Panc1 (cell line): ENCODE measurements at regions not wholly inside any gene's neighbourhood (a gene's known extent, or its start where the extent isn't known, plus 50 kb on each side); places are given as distances from the start of the nearest gene placed in this dataset.

Experiments
- ATAC-seq: fragments of 200-7000 bp; cut with Tn5 transposase; 2 replicates; pipeline ENCODE4 v1.9.1; 2020; ENCODE audit warnings: mild to moderate bottlenecking, moderate library complexity
- BruUV-seq: library from RNA; stranded (reverse); fragments of 400-500 nt; replicated peaks from 2 replicates; lab custom pipeline; 2021; lab: Mats Ljungman, UMichigan
- CTCF ChIA-PET: fragments of 300-600 bp; sonication (Branson Sonifier 250); formaldehyde crosslinking; loops from one replicate; lab custom pipeline; 2022; ENCODE audit warnings: antibody characterized with exemption; lab: Charles Lee
- POLR2A ChIA-PET: fragments of 300-600 bp; sonication (Branson Sonifier 250); formaldehyde crosslinking; loops from one replicate; lab custom pipeline; 2022; ENCODE audit warnings: antibody characterized with exemption; lab: Charles Lee
- DNase-seq: peaks from one replicate; pipeline ENCODE4 v3.0.0-alpha.2; 2010; ENCODE audit warnings: low read depth, low spot score
- H3K27ac ChIP-seq: 2 replicates; pipeline ENCODE4 v1.5.1; 2011; ENCODE audit warnings: mild to moderate bottlenecking, low read length, inconsistent platforms
- H3K27me3 ChIP-seq: fragments of 200-500 bp; sonication (Bioruptor generic); 2 replicates; pipeline ENCODE4 v1.6.0; 2014; ENCODE audit warnings: low read length, inconsistent platforms; ENCODE audit not compliant: control insufficient read depth, insufficient read depth
- H3K36me3 ChIP-seq: fragments of 200-500 bp; sonication (Bioruptor generic); 2 replicates; pipeline ENCODE4 v1.5.1; 2014; ENCODE audit warnings: inconsistent platforms, mild to moderate bottlenecking, low read length, moderate library complexity; ENCODE audit not compliant: control insufficient read depth, insufficient read depth
- H3K4me1 ChIP-seq: 2 replicates; pipeline ENCODE4 v1.5.1; 2011; ENCODE audit warnings: inconsistent platforms, mild to moderate bottlenecking, low read length, moderate library complexity; ENCODE audit not compliant: control insufficient read depth, insufficient read depth
- H3K4me3 ChIP-seq, 2 experiments: 2 replicates each; pipeline ENCODE4 v1.5.1; 2011 to 2012; ENCODE audit warnings: low read depth in 2 of 2, low read length in 2 of 2, mild to moderate bottlenecking in 2 of 2, inconsistent platforms in 1 of 2, moderate library complexity in 1 of 2
- H3K9me3 ChIP-seq: fragments of 200-500 bp; sonication (Bioruptor generic); 2 replicates; pipeline ENCODE4 v1.5.1; 2014; ENCODE audit warnings: low read depth, mild to moderate bottlenecking, inconsistent platforms, low read length, moderate library complexity; ENCODE audit not compliant: control insufficient read depth, insufficient read depth
- CTCF ChIP-seq: fragments of 450-650 bp; IDR thresholded peaks from 2 replicates; pipeline ENCODE4 v1.5.1; 2017; ENCODE audit warnings: mild to moderate bottlenecking
- POLR2AphosphoS5 ChIP-seq: IDR thresholded peaks from 2 replicates; pipeline ENCODE4 v1.6.1; 2012; ENCODE audit warnings: mild to moderate bottlenecking, low read depth, low read length, moderate library complexity
- REST ChIP-seq, 2 experiments: IDR thresholded peaks; 2 replicates each; pipeline ENCODE4 v1.6.1; 2011 to 2012; ENCODE audit warnings: low read depth in 2 of 2, control low read depth in 1 of 2, low read length in 1 of 2, mild to moderate bottlenecking in 1 of 2, moderate library complexity in 1 of 2; ENCODE audit not compliant: insufficient read depth in 1 of 2
- SIN3A ChIP-seq: IDR thresholded peaks from 2 replicates; pipeline ENCODE4 v1.6.1; 2012; ENCODE audit warnings: low read depth, mild to moderate bottlenecking, low read length, moderate library complexity, borderline replicate concordance; ENCODE audit not compliant: insufficient read depth
- TCF7L2 ChIP-seq: IDR thresholded peaks from 2 replicates; pipeline ENCODE4 v1.6.1; 2011; ENCODE audit warnings: mild to moderate bottlenecking, low read depth, low read length, inconsistent platforms
- in situ Hi-C: cut with HindIII; loops from 2 replicates; pipeline ENCODE4 v1.10.0; 2016; ENCODE audit warnings: low sequenced_read_pairs, low pct_unique_long_range_greater_than_20kb
- intact Hi-C: fragments of 100-400 bp; cut with micrococcal nuclease; formaldehyde crosslinking; loops from one replicate; pipeline ENCODE4 v1.10.0; 2022; ENCODE audit not compliant: unreplicated experiment

- ChIA-PET POLR2A (interaction anchor here (0.9 kb wide), 1 partner anchor 13 kb away, joined by 5 read pairs; no protein-coding TSS in a partner anchor), CTCF (interaction anchor here (0.9 kb wide), 1 partner anchor 246 kb away, joined by 3 read pairs; no protein-coding TSS in a partner anchor)
- DNase-seq (no peak), ATAC-seq (no peak)
- TF ChIP-seq SIN3A, result no peak
- TF ChIP-seq POLR2AphosphoS5, result no peak
- no peak for TF ChIP-seq CTCF
- TF ChIP-seq TCF7L2, result no peak
- no peak for TF ChIP-seq REST (IDR thresholded peaks at IDR 0.05; ENCODE audit: insufficient read depth in 1 of 2, low read depth in 2 of 2, low read length in 1 of 2)
- Histone ChIP-seq H3K4me1 (peaks cover 42% of the 10 kb centered on the region), H3K4me3 (no peak overlapping the region), H3K27me3 (no peaks in the 10 kb centered on the region), H3K9me3 (no peaks in the 10 kb centered on the region), H3K27ac (peak overlapping the region; percentile 44; the same call in 1 of the 2 replicates), H3K36me3 (no peaks in the 10 kb centered on the region)
- intact Hi-C loops, result no loop called here
- no TSS peak for BruUV-seq
- in situ Hi-C loops, result no loop called here
Observed at GRCh38 chr15:100762913-100763834, 116.5 kb upstream of the ALDH1A3 start.

GRCh38 chr15:100763835-100764750 is 115.5 kb upstream of the ALDH1A3 start:
- Histone ChIP-seq H3K9me3 (no peaks in the 10 kb centered on the region), H3K4me3 (no peak overlapping the region), H3K27me3 (no peaks in the 10 kb centered on the region), H3K27ac (peak overlapping the region; percentile 44; the same call in 1 of the 2 replicates), H3K4me1 (peaks cover 35% of the 10 kb centered on the region), H3K36me3 (no peaks in the 10 kb centered on the region)
- DNase-seq, result no peak
- ATAC-seq, result no peak
- ChIA-PET CTCF (no interaction called here), POLR2A (interaction anchor here (0.9 kb wide), 1 partner anchor 12 kb away, joined by 5 read pairs; no protein-coding TSS in a partner anchor)
- intact Hi-C loops, result no loop called here
- in situ Hi-C loops, result no loop called here
- no TSS peak for BruUV-seq
- no peak for TF ChIP-seq TCF7L2
- no peak for TF ChIP-seq CTCF
- TF ChIP-seq REST (IDR thresholded peaks at IDR 0.05; ENCODE audit: insufficient read depth in 1 of 2, low read depth in 2 of 2, low read length in 1 of 2), result no peak
- TF ChIP-seq SIN3A, result no peak
- TF ChIP-seq POLR2AphosphoS5, result no peak
